ENCODE measurements at regions not wholly inside any gene's neighbourhood (a gene's known extent, or its start where the extent isn't known, plus 50 kb on each side); places are given as distances from the start of the nearest gene placed in this dataset.

- TF ChIP-seq ZNF639 (CRISPR knock-in tag; conservative IDR thresholded peaks at IDR 0.05 in 1 of 2, IDR thresholded peaks at IDR 0.05 in 1 of 2): no peak
- no peak for TF ChIP-seq BACH1 (tag; IDR thresholded peaks at IDR 0.05)
- no peak for TF ChIP-seq MNT (conservative IDR thresholded peaks at IDR 0.05)
- no peak for TF ChIP-seq KLF10 (CRISPR knock-in tag; IDR thresholded peaks at IDR 0.05)
- no peak for TF ChIP-seq THRB (CRISPR knock-in tag; conservative IDR thresholded peaks at IDR 0.05)
- no peak for TF ChIP-seq CREB3L1 (IDR thresholded peaks at IDR 0.05; ENCODE audit: borderline replicate concordance, low read depth)
- TF ChIP-seq ZFX (CRISPR knock-in tag; IDR thresholded peaks at IDR 0.05): no peak
- TF ChIP-seq SLC30A9 (CRISPR knock-in tag; IDR thresholded peaks at IDR 0.05): no peak
- TF ChIP-seq NBN (IDR thresholded peaks at IDR 0.05; ENCODE audit: low read depth): no peak
- TF ChIP-seq GMEB1 (CRISPR knock-in tag; IDR thresholded peaks at IDR 0.05): no peak
- no peak for TF ChIP-seq RFX5 (IDR thresholded peaks at IDR 0.05; ENCODE audit: low read depth, low read length)
- no peak for TF ChIP-seq HNRNPH1 (optimal IDR thresholded peaks at IDR 0.05; ENCODE audit: low read depth, low read length)
Observed at GRCh38 chr3:159263750-159264553, 462.1 kb downstream of the MFSD1 start (continued).
